ENCODE measurements at regions not wholly inside any gene's neighbourhood (a gene's known extent, or its start where the extent isn't known, plus 50 kb on each side); places are given as distances from the start of the nearest gene placed in this dataset.
"Not testable (repeated sequence)": the region's sequence is repeated elsewhere in the genome, so short reads cannot be mapped to it uniquely, and the experiment has no call there.

DNA sequence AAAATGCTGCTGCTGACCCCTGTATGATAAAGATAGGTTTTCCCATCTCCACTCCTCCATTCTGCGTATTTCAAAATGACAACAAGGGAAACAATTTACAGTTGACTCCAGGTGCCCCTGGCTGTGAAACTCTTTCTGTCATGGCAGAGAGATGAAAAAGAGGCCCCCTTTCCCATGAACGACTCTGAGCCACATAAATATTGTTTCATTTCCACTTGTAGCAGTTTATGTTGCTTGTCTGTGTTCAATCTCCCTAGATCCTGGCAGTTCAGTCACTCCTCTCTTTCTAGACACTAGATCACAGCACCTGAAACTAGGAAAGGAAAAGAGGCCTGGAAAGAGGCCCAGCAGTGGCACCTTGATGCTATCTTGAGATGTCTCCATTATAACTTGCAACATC, 121.0 kb upstream of the ZNF521 start (continued):
- TF ChIP-seq KDM1A (IDR thresholded peaks at IDR 0.05; ENCODE audit: low read depth): no peak
- TF ChIP-seq, protein P1, sequence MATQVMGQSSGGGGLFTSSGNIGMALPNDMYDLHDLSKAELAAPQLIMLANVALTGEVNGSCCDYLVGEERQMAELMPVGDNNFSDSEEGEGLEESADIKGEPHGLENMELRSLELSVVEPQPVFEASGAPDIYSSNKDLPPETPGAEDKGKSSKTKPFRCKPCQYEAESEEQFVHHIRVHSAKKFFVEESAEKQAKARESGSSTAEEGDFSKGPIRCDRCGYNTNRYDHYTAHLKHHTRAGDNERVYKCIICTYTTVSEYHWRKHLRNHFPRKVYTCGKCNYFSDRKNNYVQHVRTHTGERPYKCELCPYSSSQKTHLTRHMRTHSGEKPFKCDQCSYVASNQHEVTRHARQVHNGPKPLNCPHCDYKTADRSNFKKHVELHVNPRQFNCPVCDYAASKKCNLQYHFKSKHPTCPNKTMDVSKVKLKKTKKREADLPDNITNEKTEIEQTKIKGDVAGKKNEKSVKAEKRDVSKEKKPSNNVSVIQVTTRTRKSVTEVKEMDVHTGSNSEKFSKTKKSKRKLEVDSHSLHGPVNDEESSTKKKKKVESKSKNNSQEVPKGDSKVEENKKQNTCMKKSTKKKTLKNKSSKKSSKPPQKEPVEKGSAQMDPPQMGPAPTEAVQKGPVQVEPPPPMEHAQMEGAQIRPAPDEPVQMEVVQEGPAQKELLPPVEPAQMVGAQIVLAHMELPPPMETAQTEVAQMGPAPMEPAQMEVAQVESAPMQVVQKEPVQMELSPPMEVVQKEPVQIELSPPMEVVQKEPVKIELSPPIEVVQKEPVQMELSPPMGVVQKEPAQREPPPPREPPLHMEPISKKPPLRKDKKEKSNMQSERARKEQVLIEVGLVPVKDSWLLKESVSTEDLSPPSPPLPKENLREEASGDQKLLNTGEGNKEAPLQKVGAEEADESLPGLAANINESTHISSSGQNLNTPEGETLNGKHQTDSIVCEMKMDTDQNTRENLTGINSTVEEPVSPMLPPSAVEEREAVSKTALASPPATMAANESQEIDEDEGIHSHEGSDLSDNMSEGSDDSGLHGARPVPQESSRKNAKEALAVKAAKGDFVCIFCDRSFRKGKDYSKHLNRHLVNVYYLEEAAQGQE (IDR thresholded peaks at IDR 0.05): no peak
- TF ChIP-seq, protein P2, sequence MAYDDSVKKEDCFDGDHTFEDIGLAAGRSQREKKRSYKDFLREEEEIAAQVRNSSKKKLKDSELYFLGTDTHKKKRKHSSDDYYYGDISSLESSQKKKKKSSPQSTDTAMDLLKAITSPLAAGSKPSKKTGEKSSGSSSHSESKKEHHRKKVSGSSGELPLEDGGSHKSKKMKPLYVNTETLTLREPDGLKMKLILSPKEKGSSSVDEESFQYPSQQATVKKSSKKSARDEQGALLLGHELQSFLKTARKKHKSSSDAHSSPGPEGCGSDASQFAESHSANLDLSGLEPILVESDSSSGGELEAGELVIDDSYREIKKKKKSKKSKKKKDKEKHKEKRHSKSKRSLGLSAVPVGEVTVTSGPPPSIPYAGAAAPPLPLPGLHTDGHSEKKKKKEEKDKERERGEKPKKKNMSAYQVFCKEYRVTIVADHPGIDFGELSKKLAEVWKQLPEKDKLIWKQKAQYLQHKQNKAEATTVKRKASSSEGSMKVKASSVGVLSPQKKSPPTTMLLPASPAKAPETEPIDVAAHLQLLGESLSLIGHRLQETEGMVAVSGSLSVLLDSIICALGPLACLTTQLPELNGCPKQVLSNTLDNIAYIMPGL (CRISPR knock-in tag; IDR thresholded peaks at IDR 0.05; ENCODE audit: borderline replicate concordance): no peak
- TF ChIP-seq HOXA7 (CRISPR knock-in tag; IDR thresholded peaks at IDR 0.05): no peak

DNA sequence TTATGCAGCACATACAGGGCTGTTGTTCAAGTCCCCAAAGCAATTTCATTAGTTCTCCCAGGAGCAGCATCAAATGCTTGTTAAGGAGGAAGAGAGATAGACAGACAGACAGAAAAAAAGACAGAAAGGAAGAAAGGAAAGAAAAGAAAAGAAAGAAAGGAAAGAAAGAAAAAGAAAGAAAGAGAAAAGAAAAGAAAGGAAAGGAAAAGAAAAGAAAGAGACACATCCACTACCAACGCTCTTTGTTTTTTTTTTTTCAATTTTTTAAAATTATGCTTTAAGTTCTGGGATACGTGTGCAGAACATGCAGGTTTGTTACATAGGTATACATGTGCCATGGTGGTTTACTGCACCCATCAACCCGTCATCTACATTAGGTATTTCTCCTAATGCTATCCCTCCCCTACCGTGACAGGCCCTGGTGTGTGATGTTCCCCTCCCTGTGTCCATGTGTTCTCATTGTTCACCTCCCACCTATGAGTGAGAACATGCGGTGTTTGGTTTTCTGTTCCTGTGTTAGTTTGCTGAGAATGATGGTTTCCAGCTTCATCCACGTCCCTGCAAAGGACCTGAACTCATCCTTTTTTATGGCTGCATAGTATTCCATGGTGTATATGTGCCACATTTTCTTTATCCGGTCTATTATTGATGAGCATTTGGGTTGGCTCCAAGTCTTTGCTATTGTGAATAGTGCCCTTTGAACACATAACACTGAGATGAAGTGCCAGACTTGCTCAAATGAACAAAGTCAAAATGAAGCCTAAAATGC, 119.0 kb upstream of the ZNF521 start:
- POLR2A ChIA-PET; H3K4me3 ChIP-seq; FAIRE-seq; CTCF ChIA-PET; H3K9me3 ChIP-seq; H3K4me1 ChIP-seq; H3K27ac ChIP-seq; ATAC-seq; DNase-seq (ENCODE audit: low read depth in 1 of 2, low spot score in 1 of 2); H3K4me2 ChIP-seq: not testable (repeated sequence)
- WGBS (ENCODE audit: missing lambda C conversion rate): 10% methylated on average over 7 of the region's 7 CpGs

DNA sequence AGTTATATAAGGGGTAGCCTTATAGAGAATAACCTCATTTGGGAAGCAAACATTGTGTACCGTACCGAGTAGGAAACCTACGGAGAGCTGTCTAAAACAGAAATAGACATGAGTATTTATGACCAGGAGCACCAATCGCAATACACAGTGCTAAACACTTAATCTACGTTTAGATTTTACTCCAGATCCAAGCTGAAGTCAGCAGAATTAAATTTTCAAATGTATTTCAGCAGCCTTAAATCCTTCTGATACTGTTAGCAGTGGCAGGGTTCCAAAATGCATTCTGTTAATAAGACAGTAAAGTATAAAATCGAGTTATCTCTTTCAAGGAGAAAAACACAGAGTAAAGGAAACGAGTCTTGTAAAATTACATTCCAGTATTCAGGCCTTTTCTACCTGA, 118.1 kb upstream of the ZNF521 start:
- no peak for FAIRE-seq
- Histone ChIP-seq H3K9me3 (no peaks in the 10 kb centered on the region), H3K4me3 (no peak overlapping the region), H3K4me1 (no peaks in the 10 kb centered on the region), H3K27ac (no peak overlapping the region), H3K4me2 (no peak overlapping the region)
- ChIA-PET POLR2A (no interaction called here), CTCF (no interaction called here)
- DNase-seq (ENCODE audit: low read depth in 1 of 2, low spot score in 1 of 2): no peak
- TF ChIP-seq RAD21 (conservative IDR thresholded peaks at IDR 0.05 in 1 of 2, IDR thresholded peaks at IDR 0.05 in 1 of 2) (no peak), ZC3H11A (IDR thresholded peaks at IDR 0.05) (no peak), FOXS1 (CRISPR knock-in tag; IDR thresholded peaks at IDR 0.05) (no peak), CHD2 (IDR thresholded peaks at IDR 0.05; ENCODE audit: low read length, partially characterized antibody) (no peak), HOXB13 (CRISPR knock-in tag; IDR thresholded peaks at IDR 0.05; ENCODE audit: low read depth) (no peak), HDAC2 (IDR thresholded peaks at IDR 0.05) (no peak), CEBPB (IDR thresholded peaks at IDR 0.05) (no peak), ESRRA (IDR thresholded peaks at IDR 0.05; ENCODE audit: borderline replicate concordance, low read length) (no peak), EHF (CRISPR knock-in tag; IDR thresholded peaks at IDR 0.05) (no peak), NPAS2 (CRISPR knock-in tag; IDR thresholded peaks at IDR 0.05; ENCODE audit: borderline replicate concordance) (no peak), HEYL (CRISPR knock-in tag; IDR thresholded peaks at IDR 0.05) (no peak), JUN (IDR thresholded peaks at IDR 0.05) (no peak), EHMT2 (IDR thresholded peaks at IDR 0.05; ENCODE audit: low read depth) (no peak), RFX5 (IDR thresholded peaks at IDR 0.05) (no peak), JUNB (IDR thresholded peaks at IDR 0.05) (no peak)
- TF ChIP-seq, protein P3, sequence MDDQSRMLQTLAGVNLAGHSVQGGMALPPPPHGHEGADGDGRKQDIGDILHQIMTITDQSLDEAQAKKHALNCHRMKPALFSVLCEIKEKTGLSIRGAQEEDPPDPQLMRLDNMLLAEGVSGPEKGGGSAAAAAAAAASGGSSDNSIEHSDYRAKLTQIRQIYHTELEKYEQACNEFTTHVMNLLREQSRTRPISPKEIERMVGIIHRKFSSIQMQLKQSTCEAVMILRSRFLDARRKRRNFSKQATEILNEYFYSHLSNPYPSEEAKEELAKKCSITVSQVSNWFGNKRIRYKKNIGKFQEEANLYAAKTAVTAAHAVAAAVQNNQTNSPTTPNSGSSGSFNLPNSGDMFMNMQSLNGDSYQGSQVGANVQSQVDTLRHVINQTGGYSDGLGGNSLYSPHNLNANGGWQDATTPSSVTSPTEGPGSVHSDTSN (IDR thresholded peaks at IDR 0.05): no peak
- TF ChIP-seq, protein P4, sequence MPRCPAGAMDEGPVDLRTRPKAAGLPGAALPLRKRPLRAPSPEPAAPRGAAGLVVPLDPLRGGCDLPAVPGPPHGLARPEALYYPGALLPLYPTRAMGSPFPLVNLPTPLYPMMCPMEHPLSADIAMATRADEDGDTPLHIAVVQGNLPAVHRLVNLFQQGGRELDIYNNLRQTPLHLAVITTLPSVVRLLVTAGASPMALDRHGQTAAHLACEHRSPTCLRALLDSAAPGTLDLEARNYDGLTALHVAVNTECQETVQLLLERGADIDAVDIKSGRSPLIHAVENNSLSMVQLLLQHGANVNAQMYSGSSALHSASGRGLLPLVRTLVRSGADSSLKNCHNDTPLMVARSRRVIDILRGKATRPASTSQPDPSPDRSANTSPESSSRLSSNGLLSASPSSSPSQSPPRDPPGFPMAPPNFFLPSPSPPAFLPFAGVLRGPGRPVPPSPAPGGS (IDR thresholded peaks at IDR 0.05): no peak
- TF ChIP-seq, protein P2 (CRISPR knock-in tag; IDR thresholded peaks at IDR 0.05; ENCODE audit: borderline replicate concordance): no peak
- TF ChIP-seq, protein P5, sequence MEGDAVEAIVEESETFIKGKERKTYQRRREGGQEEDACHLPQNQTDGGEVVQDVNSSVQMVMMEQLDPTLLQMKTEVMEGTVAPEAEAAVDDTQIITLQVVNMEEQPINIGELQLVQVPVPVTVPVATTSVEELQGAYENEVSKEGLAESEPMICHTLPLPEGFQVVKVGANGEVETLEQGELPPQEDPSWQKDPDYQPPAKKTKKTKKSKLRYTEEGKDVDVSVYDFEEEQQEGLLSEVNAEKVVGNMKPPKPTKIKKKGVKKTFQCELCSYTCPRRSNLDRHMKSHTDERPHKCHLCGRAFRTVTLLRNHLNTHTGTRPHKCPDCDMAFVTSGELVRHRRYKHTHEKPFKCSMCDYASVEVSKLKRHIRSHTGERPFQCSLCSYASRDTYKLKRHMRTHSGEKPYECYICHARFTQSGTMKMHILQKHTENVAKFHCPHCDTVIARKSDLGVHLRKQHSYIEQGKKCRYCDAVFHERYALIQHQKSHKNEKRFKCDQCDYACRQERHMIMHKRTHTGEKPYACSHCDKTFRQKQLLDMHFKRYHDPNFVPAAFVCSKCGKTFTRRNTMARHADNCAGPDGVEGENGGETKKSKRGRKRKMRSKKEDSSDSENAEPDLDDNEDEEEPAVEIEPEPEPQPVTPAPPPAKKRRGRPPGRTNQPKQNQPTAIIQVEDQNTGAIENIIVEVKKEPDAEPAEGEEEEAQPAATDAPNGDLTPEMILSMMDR (IDR thresholded peaks at IDR 0.05): no peak
- ATAC-seq: no peak
- 25% methylated on average over 7 of the region's 7 CpGs for WGBS (ENCODE audit: missing lambda C conversion rate)

All from A549 (cell line).